ENCODE measurements at regions not wholly inside any gene's neighbourhood (a gene's known extent, or its start where the extent isn't known, plus 50 kb on each side); places are given as distances from the start of the nearest gene placed in this dataset.

GRCh38 chr12:69071091-69071370, 138.1 kb upstream of the CPM start:
- Histone ChIP-seq H2BK20ac (ENCODE audit: low read depth, low read length, poor library complexity, severe bottlenecking) (no peak overlapping the region), H4K91ac (ENCODE audit: insufficient read length, low read depth, low read length) (no peak overlapping the region), H4K20me1 (ENCODE audit: control insufficient read depth, insufficient read depth, insufficient read length) (no peaks in the 10 kb centered on the region), H3K18ac (ENCODE audit: insufficient read length, low read depth, low read length) (no peak overlapping the region), H3K56ac (ENCODE audit: insufficient read length, low read depth, low read length) (no peak overlapping the region), H3K23me2 (ENCODE audit: insufficient read length, low read depth, low read length, poor library complexity, severe bottlenecking) (no peaks in the 10 kb centered on the region), H2AK5ac (ENCODE audit: insufficient read length, low read length) (no peak overlapping the region), H2BK5ac (ENCODE audit: insufficient read length, low read length) (no peak overlapping the region), H3K9ac (ENCODE audit: extremely low read depth, insufficient read length, low read length) (no peak overlapping the region), H4K5ac (ENCODE audit: insufficient read length, low read depth, low read length) (no peak overlapping the region), H2AFZ (ENCODE audit: low read length) (no peak overlapping the region), H3K4me1 (ENCODE audit: insufficient read depth, low read length) (0 out of 2 replicates have a peak, but pooled peaks cover 2% of the 10 kb centered on the region), H3T11ph (ENCODE audit: low read length) (no peak overlapping the region), H3K23ac (ENCODE audit: insufficient read length, low read depth, low read length) (no peak overlapping the region), H4K8ac (replicated peaks; ENCODE audit: insufficient read length, low read depth, low read length) (no peak overlapping the region), H3K79me2 (ENCODE audit: insufficient read depth, low read length) (no peaks in the 10 kb centered on the region), H2BK120ac (ENCODE audit: low read depth, low read length, poor library complexity, severe bottlenecking) (no peak overlapping the region), H3K79me1 (ENCODE audit: insufficient read depth, low read depth, low read length, poor library complexity, severe bottlenecking) (no peaks in the 10 kb centered on the region), H2BK12ac (ENCODE audit: insufficient read length, low read depth, low read length) (no peak overlapping the region), H3K27me3 (ENCODE audit: insufficient read depth, low read length) (no peaks in the 10 kb centered on the region), H3K27ac (ENCODE audit: insufficient read length, low read depth, low read length) (no peak overlapping the region), H2BK15ac (ENCODE audit: low read depth, low read length) (no peak overlapping the region; the same call in 1 of the 2 replicates), H3K14ac (ENCODE audit: insufficient read depth, low read length) (no peak overlapping the region), H3K4me2 (ENCODE audit: insufficient read depth, insufficient read length, low read length) (no peak overlapping the region), H3K4ac (ENCODE audit: low read depth, low read length) (no peak overlapping the region), H3K9me3 (ENCODE audit: control insufficient read depth, low read depth, low read length) (no peaks in the 10 kb centered on the region)
- peaks cover 10 to 19% of the 10 kb centered on the region in 2 experiments for H3K4me1 Mint-ChIP-seq
- no peak for TF ChIP-seq CTCF (conservative IDR thresholded peaks at IDR 0.05)
- H3K27me3 Mint-ChIP-seq (ENCODE audit: low read depth), result no peaks in the 10 kb centered on the region
- no peaks in the 10 kb centered on the region for H3K36me3 Mint-ChIP-seq (ENCODE audit: insufficient read depth in 1 of 3, low read depth in 3 of 3)
- no peaks in the 10 kb centered on the region for H3K9me3 Mint-ChIP-seq
- no peak for DNase-seq
- no peak overlapping the region for H3K4me3 Mint-ChIP-seq
- WGBS (ENCODE audit: extremely low coverage, insufficient read length, low lambda C conversion rate), result no CpG with 5 or more reads among the region's 1 CpG
- H3K27ac Mint-ChIP-seq, result no peak overlapping the region
